Prostate gland (tissue), 2 donors: ENCODE measurements at regions not wholly inside any gene's neighbourhood (a gene's known extent, or its start where the extent isn't known, plus 50 kb on each side); places are given as distances from the start of the nearest gene placed in this dataset.

Experiments
- POLR2AphosphoS5 ChIP-seq: sonication (generic); formaldehyde crosslinking; IDR thresholded peaks from one replicate; pipeline ENCODE4 v1.6.1; 2017; ENCODE audit warnings: antibody characterized with exemption
- TF ChIP-seq, protein P1 (sequence below), 4 experiments: fragments of 200-600 bp in 2 of 4; fragments of 450-650 bp in 2 of 4; sonication (generic) in 2 of 4; IDR thresholded peaks; 1 replicate in 3 of 4; 2 replicates in 1 of 4; pipeline ENCODE4 v1.5.1; 2016 to 2019; ENCODE audit warnings: antibody characterized with exemption in 4 of 4, mild to moderate bottlenecking in 2 of 4, moderate library complexity in 2 of 4

GRCh38 chr9:79357616-79358015, 214.1 kb upstream of the TLE4 start:
- TF ChIP-seq, protein P1, sequence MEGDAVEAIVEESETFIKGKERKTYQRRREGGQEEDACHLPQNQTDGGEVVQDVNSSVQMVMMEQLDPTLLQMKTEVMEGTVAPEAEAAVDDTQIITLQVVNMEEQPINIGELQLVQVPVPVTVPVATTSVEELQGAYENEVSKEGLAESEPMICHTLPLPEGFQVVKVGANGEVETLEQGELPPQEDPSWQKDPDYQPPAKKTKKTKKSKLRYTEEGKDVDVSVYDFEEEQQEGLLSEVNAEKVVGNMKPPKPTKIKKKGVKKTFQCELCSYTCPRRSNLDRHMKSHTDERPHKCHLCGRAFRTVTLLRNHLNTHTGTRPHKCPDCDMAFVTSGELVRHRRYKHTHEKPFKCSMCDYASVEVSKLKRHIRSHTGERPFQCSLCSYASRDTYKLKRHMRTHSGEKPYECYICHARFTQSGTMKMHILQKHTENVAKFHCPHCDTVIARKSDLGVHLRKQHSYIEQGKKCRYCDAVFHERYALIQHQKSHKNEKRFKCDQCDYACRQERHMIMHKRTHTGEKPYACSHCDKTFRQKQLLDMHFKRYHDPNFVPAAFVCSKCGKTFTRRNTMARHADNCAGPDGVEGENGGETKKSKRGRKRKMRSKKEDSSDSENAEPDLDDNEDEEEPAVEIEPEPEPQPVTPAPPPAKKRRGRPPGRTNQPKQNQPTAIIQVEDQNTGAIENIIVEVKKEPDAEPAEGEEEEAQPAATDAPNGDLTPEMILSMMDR (IDR thresholded peaks at IDR 0.05): no peak
- no peak for TF ChIP-seq POLR2AphosphoS5
